Adrenal gland (tissue), 9 donors: ENCODE measurements at regions not wholly inside any gene's neighbourhood (a gene's known extent, or its start where the extent isn't known, plus 50 kb on each side); places are given as distances from the start of the nearest gene placed in this dataset.

Experiments
- DNase-seq, 7 donors: peaks; one replicate each; pipeline ENCODE4 v3.0.0-alpha.2; 2019 to 2020
- H3K27ac ChIP-seq, 5 donors: fragments of 200-600 bp; sonication (generic) in 4 of 5; 1 replicate in 3 of 5; 2 replicates in 2 of 5; pipeline versions ENCODE4 v1.5.1 to v1.8.0; 2016 to 2020; ENCODE audit warnings: mild to moderate bottlenecking in 1 of 5
- H3K27me3 ChIP-seq: fragments of 200-600 bp; 2 replicates; pipeline ENCODE4 v1.8.0; 2021
- H3K36me3 ChIP-seq, 2 donors: fragments of 200-600 bp; replicated peaks in 1 of 2; 1 replicate in 1 of 2; 2 replicates in 1 of 2; pipeline versions ENCODE4 v1.5.1 to v1.8.0; 2018 to 2022
- H3K4me1 ChIP-seq, 2 donors: fragments of 200-600 bp; replicated peaks in 1 of 2; 1 replicate in 1 of 2; 2 replicates in 1 of 2; pipeline versions ENCODE4 v1.5.1 to v1.8.0; 2018 to 2021
- H3K4me3 ChIP-seq, 4 donors: fragments of 200-600 bp; sonication (generic) in 3 of 4; one replicate each; pipeline ENCODE4 v1.5.1; 2016 to 2018
- H3K9me3 ChIP-seq, 3 donors: fragments of 200-600 bp; sonication (generic) in 1 of 3; replicated peaks in 1 of 3; 1 replicate in 2 of 3; 2 replicates in 1 of 3; pipeline versions ENCODE4 v1.5.1 to v1.8.0; 2016 to 2021
- CTCF ChIP-seq, 6 experiments: fragments of 450-650 bp in 4 of 6; fragments of 200-600 bp in 2 of 6; sonication (generic) in 1 of 6; IDR thresholded peaks; 1 replicate in 5 of 6; 2 replicates in 1 of 6; pipeline versions ENCODE4 v1.5.1 to v1.8.0; 2016 to 2021; ENCODE audit warnings: antibody characterized with exemption in 6 of 6, mild to moderate bottlenecking in 2 of 6, moderate library complexity in 1 of 6
- POLR2A ChIP-seq, 2 donors: fragments of 450-650 bp; IDR thresholded peaks; one replicate each; pipeline ENCODE4 v1.6.1; 2017; ENCODE audit warnings: antibody characterized with exemption in 2 of 2, mild to moderate bottlenecking in 2 of 2, moderate library complexity in 1 of 2
- WGBS, 4 donors: extraction: QIAGEN DNeasy Blood & Tissue Kit in 2 of 4; methylation state at CpG; one replicate each; pipeline versions ENCODE4 v1.1.5 to v1.1.7; 2013 to 2017; 5-methylcytosine and 5-hydroxymethylcytosine counted together
- intact Hi-C, 2 donors: fragments of 100-400 bp; cut with DNase I; formaldehyde crosslinking; loops; one replicate each; pipeline versions ENCODE4 v1.14.1 to v1.15.0; 2022 to 2023
- donor health status: healthy with polysubstance abuse.
- donor health status: Bipolar disorder and iron deficiency.
- donor health status: DM: yes; HTN: yes; CAD: no.
- donor health status: DM: no; HTN: no; CAD: no.
- donor health status: DM: no; HTN: no; CAD: no.

- intact Hi-C loops: no loop called here
- H3K4me1 ChIP-seq: no peaks in the 10 kb centered on the region
- no peak overlapping the region for H3K4me3 ChIP-seq
- no peak for DNase-seq
- H3K27ac ChIP-seq: no peak overlapping the region
- H3K9me3 ChIP-seq: no peaks in the 10 kb centered on the region
- no peaks in the 10 kb centered on the region for H3K36me3 ChIP-seq
- TF ChIP-seq POLR2A (IDR thresholded peaks at IDR 0.05) (no peak), CTCF (IDR thresholded peaks at IDR 0.05) (no peak)
- H3K27me3 ChIP-seq: no peaks in the 10 kb centered on the region
- 82 to 89% (median 87%) methylated on average over 38 to 39 of the region's 39 CpGs for WGBS, 4 donors
Measured at GRCh38 chr10:128958834-128959690, 508.0 kb upstream of the MGMT start.

DNA sequence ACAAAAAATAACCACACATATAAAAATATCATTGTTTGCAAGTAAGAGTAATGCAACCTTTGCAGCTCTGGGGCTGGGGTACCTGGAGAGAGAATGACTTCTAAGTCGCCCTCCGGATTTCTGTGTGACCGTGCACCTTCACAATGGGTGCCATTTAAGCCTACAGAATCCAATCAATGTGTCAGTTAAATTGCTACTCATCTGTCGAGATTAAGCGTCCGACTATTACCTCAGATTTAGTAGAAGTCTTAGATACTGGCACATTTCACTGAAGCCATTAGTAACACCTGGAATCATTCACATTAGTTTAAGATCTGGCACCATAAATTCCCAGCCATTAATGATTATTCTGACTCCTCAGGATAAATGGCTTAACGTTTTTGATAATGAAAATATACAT is 507.3 kb upstream of the MGMT start:
- Histone ChIP-seq H3K9me3 (no peaks in the 10 kb centered on the region), H3K4me1 (no peaks in the 10 kb centered on the region), H3K4me3 (no peak overlapping the region), H3K27ac (no peak overlapping the region), H3K27me3 (no peaks in the 10 kb centered on the region), H3K36me3 (no peaks in the 10 kb centered on the region)
- intact Hi-C loops: no loop called here
- DNase-seq: no peak
- TF ChIP-seq CTCF (IDR thresholded peaks at IDR 0.05) (no peak), POLR2A (IDR thresholded peaks at IDR 0.05) (no peak)
- WGBS, 4 donors: 72 to 84% (median 80%) methylated on average over 7 of the region's 7 CpGs

- TF ChIP-seq POLR2A (IDR thresholded peaks at IDR 0.05) (no peak), CTCF (IDR thresholded peaks at IDR 0.05) (no peak)
- no peak for DNase-seq
- no peaks in the 10 kb centered on the region for H3K36me3 ChIP-seq
- H3K4me1 ChIP-seq: no peaks in the 10 kb centered on the region
- H3K4me3 ChIP-seq: no peak overlapping the region
- H3K27ac ChIP-seq: no peak overlapping the region
- no peaks in the 10 kb centered on the region for H3K27me3 ChIP-seq
- 53 to 59% (median 56%) methylated on average over 8 of the region's 8 CpGs for WGBS, 4 donors
- intact Hi-C loops: no loop called here
- no peaks in the 10 kb centered on the region for H3K9me3 ChIP-seq
Measured at GRCh38 chr10:128960517-128960916, 506.5 kb upstream of the MGMT start.

DNA sequence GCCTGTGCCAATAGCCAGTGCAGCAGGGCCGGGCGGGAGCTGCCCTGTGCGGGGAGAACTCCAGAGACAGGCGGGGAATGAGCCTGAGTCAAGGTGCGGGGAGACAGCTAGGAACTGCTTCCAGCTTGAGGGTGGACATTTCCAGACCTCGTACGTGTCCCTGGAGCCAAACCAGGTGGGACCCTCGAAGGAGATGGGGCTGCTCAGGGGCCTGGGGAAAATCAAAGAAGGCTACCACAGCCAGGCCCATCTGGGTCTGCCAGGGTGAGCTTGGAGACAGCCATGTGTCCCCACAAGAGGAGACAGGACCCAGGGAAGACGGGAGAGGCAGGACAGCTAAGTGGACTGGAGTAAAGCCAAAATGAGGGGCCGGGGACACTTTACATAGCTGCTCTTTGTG is 504.9 kb upstream of the MGMT start:
- WGBS, 4 donors: 82 to 91% (median 84%) methylated on average over 8 to 10 of the region's 10 CpGs
- DNase-seq: no peak
- no peak for TF ChIP-seq CTCF (IDR thresholded peaks at IDR 0.05)
- no peak for TF ChIP-seq POLR2A (IDR thresholded peaks at IDR 0.05)
- no peak overlapping the region for H3K27ac ChIP-seq
- H3K4me1 ChIP-seq: no peaks in the 10 kb centered on the region
- intact Hi-C loops: no loop called here
- no peak overlapping the region for H3K4me3 ChIP-seq
- H3K9me3 ChIP-seq: no peaks in the 10 kb centered on the region
- H3K36me3 ChIP-seq: no peaks in the 10 kb centered on the region
- no peaks in the 10 kb centered on the region for H3K27me3 ChIP-seq
